HG03045 (cell line): ENCODE measurements at regions not wholly inside any gene's neighbourhood (a gene's known extent, or its start where the extent isn't known, plus 50 kb on each side); places are given as distances from the start of the nearest gene placed in this dataset.

Experiments used
- ATAC-seq: cut with Tn5 transposase; IDR thresholded peaks from one replicate; pipeline ENCODE4 v1.9.1; 2021; ENCODE audit warnings: mild to moderate bottlenecking, moderate library complexity; ENCODE audit not compliant: unreplicated experiment

DNA sequence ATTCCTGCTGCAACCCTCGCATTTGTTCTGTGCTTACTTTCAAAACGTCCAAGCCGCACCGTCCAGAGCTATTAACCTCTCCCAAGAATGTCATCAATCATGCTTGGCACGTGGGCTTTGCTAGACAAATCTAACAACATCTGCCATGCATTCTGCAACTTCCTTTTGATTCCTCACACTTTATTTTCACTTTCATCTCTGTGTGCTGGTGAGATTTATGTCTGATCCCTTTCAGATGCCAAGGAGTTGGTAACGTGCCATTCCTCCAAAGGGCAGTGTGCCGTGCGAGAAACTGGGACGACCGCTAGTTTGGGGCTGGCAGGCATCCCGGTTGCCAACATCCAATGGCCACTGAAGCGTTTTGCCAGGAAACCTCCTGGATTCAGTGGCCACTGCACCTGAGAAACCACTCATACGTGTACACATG is 230.0 kb upstream of the PARD3B start:
- no peak for ATAC-seq

DNA sequence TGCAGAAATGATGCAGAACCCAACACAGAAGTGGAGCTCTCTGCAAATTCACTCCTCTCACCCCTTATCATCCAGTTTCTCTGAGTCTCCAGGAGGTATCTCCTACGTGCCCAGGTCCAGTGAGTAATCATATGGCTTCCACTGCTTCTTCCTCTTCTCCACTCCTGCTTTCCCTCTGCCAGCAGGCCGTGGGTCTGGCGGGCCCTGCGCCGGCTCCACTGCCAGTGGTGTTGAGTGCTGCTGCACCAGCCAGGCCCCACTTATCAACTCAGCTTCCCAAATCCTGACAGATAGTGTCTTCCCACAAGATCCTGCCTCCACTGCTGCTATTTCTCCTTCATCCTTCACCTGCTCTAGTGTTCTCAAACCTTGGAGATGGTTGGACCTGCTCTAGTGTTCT is 227.6 kb upstream of the PARD3B start:
- no peak for ATAC-seq

GRCh38 chr2:204321027-204321800 is 224.1 kb upstream of the PARD3B start:
- no peak for ATAC-seq

DNA sequence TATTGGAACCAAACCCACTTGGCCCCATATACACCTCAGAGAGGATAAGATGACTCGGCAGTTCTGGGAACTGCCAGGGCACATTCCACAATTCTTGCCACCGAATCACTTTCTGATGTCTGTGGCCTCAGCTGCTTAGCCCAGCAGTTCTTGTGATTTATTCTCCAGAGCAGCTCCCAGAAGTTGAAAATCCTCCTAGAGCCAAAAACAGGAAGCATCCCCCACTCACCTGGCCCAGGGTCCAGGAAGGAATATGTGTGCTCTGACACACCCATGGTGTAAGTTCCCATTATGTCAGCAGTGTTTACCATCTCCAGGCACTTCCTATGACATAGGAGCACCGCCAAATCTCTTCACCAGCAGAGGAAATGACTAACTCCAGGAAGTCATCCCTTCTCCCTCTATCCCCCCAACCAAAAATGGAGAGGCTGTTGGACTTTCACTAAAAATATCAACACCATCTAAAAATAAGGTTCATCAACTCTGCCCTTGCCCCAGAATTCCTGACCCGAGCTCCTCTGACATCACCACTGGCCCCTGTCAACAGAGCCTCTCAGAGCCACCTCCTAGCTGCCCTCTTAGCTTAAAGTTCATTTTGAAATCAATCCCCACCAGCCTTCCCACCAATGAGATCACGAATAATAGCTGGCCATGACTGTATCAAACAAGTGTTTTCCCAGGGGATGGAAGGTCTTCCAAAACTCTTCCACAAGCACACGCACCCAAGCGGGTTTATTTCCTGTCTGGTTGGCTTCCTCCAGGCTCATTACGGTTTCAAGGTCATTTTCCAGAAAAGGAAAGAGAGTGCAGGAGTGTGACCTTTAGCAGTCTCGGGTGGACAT is 223.1 kb upstream of the PARD3B start:
- ATAC-seq, result no peak

DNA sequence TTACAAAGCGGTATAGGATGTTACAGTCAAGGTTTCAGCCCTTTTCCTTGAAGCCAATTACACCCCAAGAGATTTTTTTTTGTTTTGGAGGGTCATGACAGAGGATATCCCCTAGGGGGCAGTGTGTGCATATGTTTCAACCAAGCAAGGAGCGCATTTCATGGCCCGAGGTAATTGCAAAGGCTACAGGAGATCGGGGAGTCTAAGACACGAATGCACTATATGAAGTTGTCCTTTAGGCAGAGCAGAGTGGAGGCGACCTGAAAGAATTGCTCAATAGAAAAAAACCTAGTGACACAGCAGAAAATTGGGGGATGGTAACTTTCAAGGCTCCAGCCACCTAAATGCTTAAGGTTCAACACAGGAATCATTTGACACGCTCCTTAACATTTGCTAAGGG is 219.8 kb upstream of the PARD3B start:
- ATAC-seq, result peak; percentile 83

- ATAC-seq, result no peak
These were observed 216.9 kb upstream of the PARD3B start for GRCh38 chr2:204328373-204328772.

DNA sequence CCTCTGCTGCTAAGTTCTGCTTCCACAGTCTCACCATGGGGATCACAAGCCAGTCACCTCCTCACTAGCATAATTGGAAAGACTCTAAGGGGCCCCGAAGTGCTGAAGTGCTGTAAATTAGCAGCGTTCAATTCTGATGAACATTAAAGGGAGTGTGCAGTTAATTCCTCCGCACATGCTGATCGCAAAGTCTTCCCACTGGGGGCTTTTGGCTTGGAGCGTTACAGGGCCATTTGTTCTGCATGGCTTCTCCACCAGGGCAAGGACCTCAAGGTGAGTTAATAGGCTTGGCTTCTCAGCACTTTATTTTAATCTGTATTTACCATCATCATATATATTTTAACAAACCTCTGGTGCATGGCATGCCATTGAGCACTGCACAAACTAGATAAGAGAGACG is 216.3 kb upstream of the PARD3B start:
- no peak for ATAC-seq

- no peak for ATAC-seq
These were observed 215.7 kb upstream of the PARD3B start for GRCh38 chr2:204329532-204329931.

DNA sequence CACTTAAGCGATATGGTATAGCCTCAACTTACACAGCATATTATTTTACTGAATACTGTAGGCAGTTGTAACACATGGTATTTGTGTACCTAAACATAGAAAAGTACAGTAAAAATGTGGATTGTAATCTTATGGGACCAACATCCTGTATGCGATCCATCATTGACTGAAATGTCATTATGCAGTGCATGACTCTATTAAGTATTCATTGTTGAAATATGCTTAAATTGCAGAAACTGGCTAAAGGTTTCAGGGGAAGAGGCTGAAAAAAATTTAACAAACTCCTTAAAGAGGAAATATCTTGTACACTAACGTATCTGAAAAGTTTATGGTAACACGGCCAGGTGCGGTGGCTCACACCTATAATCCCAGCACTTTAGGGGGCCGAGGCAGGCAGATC is 214.1 kb upstream of the PARD3B start:
- ATAC-seq, result no peak

GRCh38 chr2:204331988-204332387 is 213.3 kb upstream of the PARD3B start:
- ATAC-seq, result no peak

DNA sequence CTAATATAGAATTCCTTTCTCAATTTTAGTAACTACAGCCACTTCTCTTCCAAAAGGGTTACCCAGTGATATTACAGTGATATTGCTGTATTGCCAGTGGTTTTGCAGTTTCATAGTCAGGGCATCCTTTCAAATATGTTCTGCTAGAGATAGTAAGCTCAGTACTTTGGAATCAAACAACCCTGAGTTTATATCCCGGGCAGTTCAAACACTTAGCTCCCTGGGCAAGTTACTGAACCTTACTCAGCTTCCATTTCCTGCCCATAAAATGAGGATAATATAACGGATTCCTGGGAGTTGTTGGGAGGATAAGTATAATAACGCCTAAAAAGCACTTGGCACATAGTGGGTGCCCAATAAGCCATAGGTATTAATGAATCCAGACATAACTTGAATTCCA is 212.6 kb upstream of the PARD3B start:
- no peak for ATAC-seq

- no peak for ATAC-seq
These were observed 211.4 kb upstream of the PARD3B start for GRCh38 chr2:204333861-204334260.

- ATAC-seq, result no peak
These were observed 209.7 kb upstream of the PARD3B start for GRCh38 chr2:204335451-204336058.

- no peak for ATAC-seq
These were observed 209.0 kb upstream of the PARD3B start for GRCh38 chr2:204336153-204336744.

GRCh38 chr2:204337638-204338037 is 207.6 kb upstream of the PARD3B start:
- ATAC-seq, result no peak

- ATAC-seq, result no peak
These were observed 206.0 kb upstream of the PARD3B start for GRCh38 chr2:204339212-204339715.

DNA sequence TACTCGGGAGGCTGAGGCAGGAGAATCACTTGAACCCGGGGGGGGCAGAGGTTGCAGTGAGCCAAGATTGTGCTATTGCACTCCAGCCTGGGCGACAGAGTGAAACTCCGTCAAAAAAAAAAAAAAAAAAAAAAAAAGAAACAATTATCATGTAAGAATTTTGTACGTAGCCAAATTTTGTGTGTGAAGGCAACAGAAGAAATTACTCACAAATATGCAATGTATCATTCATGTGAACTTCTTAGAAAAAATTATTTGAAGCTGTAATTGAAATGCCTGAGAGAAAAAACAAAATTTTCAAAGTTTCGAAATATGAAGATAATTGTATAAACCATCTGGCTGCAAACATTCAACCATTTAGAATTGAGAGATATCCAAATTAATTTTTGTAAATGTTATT is 204.8 kb upstream of the PARD3B start:
- ATAC-seq, result no peak

DNA sequence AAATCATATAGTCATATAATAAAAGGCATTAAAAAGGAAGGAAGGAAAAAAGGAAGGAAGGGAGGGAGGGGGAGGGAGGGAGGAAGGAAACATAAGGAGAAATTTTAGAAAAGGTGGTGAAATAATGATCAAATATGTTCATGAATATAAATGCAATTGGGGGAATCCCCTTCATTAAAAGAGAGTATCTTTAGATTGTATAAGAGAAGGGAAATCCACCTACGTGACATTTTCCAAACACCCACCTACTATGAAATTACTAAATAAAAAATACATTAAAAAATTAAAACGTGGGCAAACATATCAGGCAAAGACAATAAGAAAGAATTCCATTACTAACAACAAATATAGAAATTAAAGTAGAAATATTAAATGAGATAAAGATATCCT is 203.4 kb upstream of the PARD3B start:
- no peak for ATAC-seq

GRCh38 chr2:204343685-204344084 is 201.6 kb upstream of the PARD3B start:
- ATAC-seq, result no peak

GRCh38 chr2:204344119-204344518 is 201.2 kb upstream of the PARD3B start:
- ATAC-seq, result no peak

- no peak for ATAC-seq
These were observed 198.4 kb upstream of the PARD3B start for GRCh38 chr2:204346906-204347305.
